Mesendoderm (in vitro differentiated cells): ENCODE measurements at regions not wholly inside any gene's neighbourhood (a gene's known extent, or its start where the extent isn't known, plus 50 kb on each side); places are given as distances from the start of the nearest gene placed in this dataset.

Experiments
- DNase-seq: peaks from one replicate; pipeline ENCODE4 v3.0.0; 2013
- H2AK5ac ChIP-seq: 2 replicates; pipeline ENCODE4 v1.6.1; 2013; ENCODE audit warnings: low read length, inconsistent platforms
- H2BK120ac ChIP-seq: 2 replicates; pipeline ENCODE4 v1.6.1; 2013; ENCODE audit warnings: low read depth, mild to moderate bottlenecking, low read length, moderate library complexity, mixed read lengths
- H2BK15ac ChIP-seq: replicated peaks from 2 replicates; pipeline ENCODE4 v1.6.1; 2013; ENCODE audit warnings: low read depth, mild to moderate bottlenecking, moderate library complexity
- H2BK5ac ChIP-seq: 2 replicates; pipeline ENCODE4 v1.6.1; 2013; ENCODE audit warnings: low read length, inconsistent platforms
- H3K18ac ChIP-seq: 2 replicates; pipeline ENCODE4 v1.6.1; 2013; ENCODE audit warnings: mild to moderate bottlenecking, low read length, mixed read lengths
- H3K23ac ChIP-seq: one replicate; pipeline ENCODE4 v1.6.1; 2013; ENCODE audit warnings: low read length
- H3K27ac ChIP-seq: 2 replicates; pipeline ENCODE4 v1.5.1; 2013; ENCODE audit warnings: low read depth, mild to moderate bottlenecking, inconsistent platforms, low read length, moderate library complexity
- H3K27me3 ChIP-seq: 2 replicates; pipeline ENCODE4 v1.6.1; 2013; ENCODE audit warnings: low read length, control low read depth, mild to moderate bottlenecking, inconsistent platforms; ENCODE audit not compliant: insufficient read depth, poor library complexity
- H3K36me3 ChIP-seq: 2 replicates; pipeline ENCODE4 v1.6.1; 2013; ENCODE audit warnings: low read length, inconsistent platforms; ENCODE audit not compliant: control insufficient read depth, insufficient read depth
- H3K4ac ChIP-seq: one replicate; pipeline ENCODE4 v1.6.1; 2013; ENCODE audit warnings: low read depth, mild to moderate bottlenecking, low read length, moderate library complexity
- H3K4me1 ChIP-seq: 2 replicates; pipeline ENCODE4 v1.6.1; 2013; ENCODE audit warnings: low read depth, low read length, inconsistent platforms; ENCODE audit not compliant: control insufficient read depth
- H3K4me2 ChIP-seq: 2 replicates; pipeline ENCODE4 v1.6.1; 2013; ENCODE audit warnings: low read length
- H3K4me3 ChIP-seq: 2 replicates; pipeline ENCODE4 v1.5.1; 2013; ENCODE audit warnings: mild to moderate bottlenecking, low read length
- H3K56ac ChIP-seq: one replicate; pipeline ENCODE4 v1.6.1; 2013; ENCODE audit warnings: low read length
- H3K79me1 ChIP-seq: 2 replicates; pipeline ENCODE4 v1.6.1; 2013; ENCODE audit warnings: low read length, inconsistent platforms
- H3K79me2 ChIP-seq: 2 replicates; pipeline ENCODE4 v1.6.1; 2013; ENCODE audit warnings: mild to moderate bottlenecking, low read length; ENCODE audit not compliant: control insufficient read depth, insufficient read depth
- H3K9ac ChIP-seq: 2 replicates; pipeline ENCODE4 v1.6.1; 2013; ENCODE audit warnings: low read length, inconsistent platforms
- H4K5ac ChIP-seq: one replicate; pipeline ENCODE4 v1.6.1; 2013; ENCODE audit warnings: low read length
- H4K8ac ChIP-seq: one replicate; pipeline ENCODE4 v1.6.1; 2013; ENCODE audit warnings: low read depth, mild to moderate bottlenecking, control low read depth, low read length, moderate library complexity
- WGBS: extraction: QIAGEN DNeasy Blood & Tissue Kit; methylation state at CpG from one replicate; pipeline ENCODE4 v1.1.7; 2013; ENCODE audit warnings: low lambda C conversion rate, missing lambda C conversion rate; ENCODE audit not compliant: insufficient coverage; ENCODE audit errors: extremely low coverage; 5-methylcytosine and 5-hydroxymethylcytosine counted together

DNA sequence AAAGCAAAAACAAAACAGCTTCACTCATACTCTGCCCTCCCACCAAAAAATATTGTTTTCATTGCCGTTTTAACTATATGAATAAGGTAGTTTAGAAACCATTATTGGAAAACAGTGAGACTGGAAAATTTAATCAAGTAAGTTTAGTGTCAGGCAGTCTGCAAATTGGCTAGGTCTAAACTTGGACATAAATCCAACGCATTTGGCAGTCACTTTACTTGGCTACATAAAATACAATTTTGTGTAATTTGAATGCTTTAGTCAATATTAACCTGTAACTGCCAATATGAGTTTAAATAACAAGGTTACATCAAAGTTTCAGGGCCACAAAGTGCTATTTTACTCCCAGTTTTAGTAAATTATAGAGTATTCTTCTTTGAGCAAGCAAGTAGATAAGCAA lies 202.3 kb upstream of the SLC38A2 start:
- Histone ChIP-seq H3K23ac (no peak overlapping the region), H3K56ac (no peak overlapping the region)

DNA sequence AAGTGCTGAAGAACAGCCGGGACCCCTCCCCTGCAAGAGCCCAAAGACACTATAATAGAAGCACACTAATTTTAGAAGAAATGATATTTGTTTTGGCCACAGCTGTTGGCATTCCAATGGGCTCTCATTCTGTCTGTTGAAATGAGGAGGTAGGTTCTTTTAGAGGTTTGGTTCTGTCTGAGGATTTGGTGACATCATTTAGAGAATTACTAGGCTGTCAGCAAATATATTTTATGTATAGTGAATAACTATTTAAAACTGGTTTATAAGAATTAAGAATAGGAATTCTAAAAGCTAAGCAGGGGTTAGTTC lies 200.7 kb upstream of the SLC38A2 start:
- Histone ChIP-seq H3K23ac (no peak overlapping the region), H3K4ac (no peak overlapping the region), H2BK15ac (no peak overlapping the region), H3K27ac (no peak overlapping the region), H3K79me2 (no peaks in the 10 kb centered on the region), H3K4me1 (no peaks in the 10 kb centered on the region), H3K9ac (no peak overlapping the region), H4K8ac (no peak overlapping the region), H3K36me3 (no peaks in the 10 kb centered on the region), H2AK5ac (no peak overlapping the region), H3K27me3 (no peaks in the 10 kb centered on the region), H3K56ac (no peak overlapping the region), H3K79me1 (no peaks in the 10 kb centered on the region), H2BK5ac (no peak overlapping the region), H3K4me3 (no peak overlapping the region), H3K4me2 (no peak overlapping the region), H3K18ac (no peak overlapping the region), H4K5ac (no peak overlapping the region), H2BK120ac (no peak overlapping the region)
- no peak for DNase-seq
- no CpG with 5 or more reads among the region's 1 CpG for WGBS

More for the DNA sequence above, 202.3 kb upstream of the SLC38A2 start:
- no peak overlapping the region for H3K27ac ChIP-seq
- no peak overlapping the region for H3K18ac ChIP-seq
- no peak overlapping the region for H3K4me2 ChIP-seq
- H4K8ac ChIP-seq: no peak overlapping the region
- no peaks in the 10 kb centered on the region for H3K36me3 ChIP-seq
- H3K4me1 ChIP-seq: no peaks in the 10 kb centered on the region
- no peaks in the 10 kb centered on the region for H3K79me1 ChIP-seq
- no peak overlapping the region for H3K4ac ChIP-seq
- no peak overlapping the region for H2AK5ac ChIP-seq
- no peak overlapping the region for H3K4me3 ChIP-seq
- H3K27me3 ChIP-seq: no peaks in the 10 kb centered on the region
- H4K5ac ChIP-seq: no peak overlapping the region
- H2BK15ac ChIP-seq: no peak overlapping the region
- H2BK5ac ChIP-seq: no peak overlapping the region
- H2BK120ac ChIP-seq: no peak overlapping the region
- no CpG with 5 or more reads among the region's 2 CpGs for WGBS
- H3K9ac ChIP-seq: no peak overlapping the region
- DNase-seq: no peak
- H3K79me2 ChIP-seq: no peaks in the 10 kb centered on the region

- Histone ChIP-seq H3K4me1 (no peaks in the 10 kb centered on the region), H4K5ac (no peak overlapping the region), H3K4ac (no peak overlapping the region), H3K23ac (no peak overlapping the region), H3K4me3 (no peak overlapping the region), H3K18ac (no peak overlapping the region), H3K79me2 (no peaks in the 10 kb centered on the region), H3K9ac (no peak overlapping the region), H3K56ac (no peak overlapping the region), H3K79me1 (no peaks in the 10 kb centered on the region), H2BK120ac (no peak overlapping the region), H2AK5ac (no peak overlapping the region), H3K4me2 (no peak overlapping the region), H3K27ac (no peak overlapping the region), H4K8ac (no peak overlapping the region), H2BK5ac (no peak overlapping the region), H3K36me3 (no peaks in the 10 kb centered on the region), H3K27me3 (no peaks in the 10 kb centered on the region), H2BK15ac (no peak overlapping the region)
- WGBS: no CpG with 5 or more reads among the region's 2 CpGs
- no peak for DNase-seq
Measured at GRCh38 chr12:46572644-46573346, 200.2 kb upstream of the SLC38A2 start.

GRCh38 chr12:46571608-46572007 lies 199.0 kb upstream of the SLC38A2 start:
- H3K36me3 ChIP-seq: no peaks in the 10 kb centered on the region
- no peak overlapping the region for H2AK5ac ChIP-seq
- H3K27me3 ChIP-seq: no peaks in the 10 kb centered on the region
- no peak overlapping the region for H4K5ac ChIP-seq
- no peak overlapping the region for H3K23ac ChIP-seq
- no peak overlapping the region for H2BK120ac ChIP-seq
- H3K56ac ChIP-seq: no peak overlapping the region
- H3K4me1 ChIP-seq: no peaks in the 10 kb centered on the region
- H3K27ac ChIP-seq: no peak overlapping the region
- no peak overlapping the region for H3K4me2 ChIP-seq
- DNase-seq: no peak
- no peak overlapping the region for H3K9ac ChIP-seq
- H2BK5ac ChIP-seq: no peak overlapping the region
- no peaks in the 10 kb centered on the region for H3K79me2 ChIP-seq
- H3K18ac ChIP-seq: no peak overlapping the region
- H3K4me3 ChIP-seq: no peak overlapping the region
- WGBS: no CpG with 5 or more reads among the region's 3 CpGs
- no peak overlapping the region for H4K8ac ChIP-seq
- no peak overlapping the region for H3K4ac ChIP-seq
- H2BK15ac ChIP-seq: no peak overlapping the region
- H3K79me1 ChIP-seq: no peaks in the 10 kb centered on the region

GRCh38 chr12:46569826-46570439 lies 197.4 kb upstream of the SLC38A2 start:
- Histone ChIP-seq H2BK15ac (no peak overlapping the region), H3K4me1 (no peaks in the 10 kb centered on the region), H2BK5ac (no peak overlapping the region), H3K79me1 (no peaks in the 10 kb centered on the region), H3K79me2 (no peaks in the 10 kb centered on the region), H3K27me3 (no peaks in the 10 kb centered on the region), H3K23ac (no peak overlapping the region), H3K27ac (no peak overlapping the region), H3K4me2 (no peak overlapping the region), H3K4ac (no peak overlapping the region), H3K36me3 (no peaks in the 10 kb centered on the region), H4K8ac (no peak overlapping the region), H3K56ac (no peak overlapping the region), H2BK120ac (no peak overlapping the region), H2AK5ac (no peak overlapping the region), H4K5ac (no peak overlapping the region), H3K18ac (no peak overlapping the region), H3K4me3 (no peak overlapping the region), H3K9ac (no peak overlapping the region)
- WGBS: no CpG with 5 or more reads among the region's 9 CpGs
- no peak for DNase-seq

DNA sequence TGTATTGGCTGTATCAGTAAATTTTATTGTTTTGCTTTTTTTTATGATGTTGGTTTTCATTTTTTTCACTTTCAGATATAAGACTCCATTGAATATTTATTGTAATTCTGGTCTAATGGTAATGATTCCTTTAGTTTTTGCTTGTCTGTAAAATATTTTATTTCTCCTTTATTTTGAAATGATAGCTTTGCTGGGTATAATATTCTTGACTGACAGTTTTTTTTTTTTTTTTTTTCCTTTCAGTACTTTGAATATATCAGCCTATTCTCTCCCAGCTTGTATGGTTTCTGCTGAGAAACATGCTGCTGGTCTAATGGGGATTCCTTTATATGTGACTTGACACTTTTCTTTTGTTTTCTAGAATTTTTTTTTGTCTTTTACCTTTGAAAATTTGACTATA lies 195.1 kb upstream of the SLC38A2 start:
- Histone ChIP-seq H4K8ac (no peak overlapping the region), H3K27ac (no peak overlapping the region), H3K27me3 (no peaks in the 10 kb centered on the region), H3K9ac (no peak overlapping the region), H2BK5ac (no peak overlapping the region), H3K79me1 (no peaks in the 10 kb centered on the region), H3K4me2 (no peak overlapping the region), H2AK5ac (no peak overlapping the region), H3K79me2 (no peaks in the 10 kb centered on the region), H3K56ac (no peak overlapping the region), H3K18ac (no peak overlapping the region), H2BK120ac (no peak overlapping the region), H3K4me1 (no peaks in the 10 kb centered on the region), H2BK15ac (no peak overlapping the region), H3K4me3 (no peak overlapping the region), H4K5ac (no peak overlapping the region), H3K36me3 (no peaks in the 10 kb centered on the region), H3K4ac (no peak overlapping the region), H3K23ac (no peak overlapping the region)
- DNase-seq: no peak
